ENCODE measurements at regions not wholly inside any gene's neighbourhood (a gene's known extent, or its start where the extent isn't known, plus 50 kb on each side); places are given as distances from the start of the nearest gene placed in this dataset.
A peak's percentile ranks its signal among the peaks of the same experiment; 100 is the strongest.
"Not testable (repeated sequence)": the region's sequence is repeated elsewhere in the genome, so short reads cannot be mapped to it uniquely, and the experiment has no call there.

- POLR2A ChIA-PET: no interaction called here
- DNase-seq: no peak
- Histone ChIP-seq H3K4me1 (ENCODE audit: control extremely low read depth in 1 of 4, control insufficient read depth in 4 of 4, insufficient read depth in 4 of 4, low read length in 3 of 4) (no peaks in the 10 kb centered on the region), H3K27ac (ENCODE audit: insufficient read depth in 1 of 2, low read depth in 1 of 2, low read length in 2 of 2, poor library complexity in 1 of 2, severe bottlenecking in 2 of 2) (no peak overlapping the region), H3K4me3 (ENCODE audit: control insufficient read depth in 1 of 7, extremely low read depth in 1 of 7, insufficient read depth in 4 of 7, low read depth in 2 of 7, low read length in 6 of 7) (no peak overlapping the region), H3K27me3 (replicated peaks in 2 of 5; ENCODE audit: control insufficient read depth in 4 of 5, insufficient read depth in 5 of 5, low read length in 4 of 5) (no peaks in the 10 kb centered on the region), H3K9me3 (ENCODE audit: control extremely low read depth in 1 of 5, control insufficient read depth in 4 of 5, insufficient read depth in 2 of 5, low read depth in 1 of 5, low read length in 4 of 5) (peaks cover 0 to 3% (median 0%) of the 10 kb centered on the region in 5 experiments), H3K36me3 (ENCODE audit: control insufficient read depth in 4 of 4, insufficient read depth in 4 of 4, low read length in 3 of 4) (no peaks in the 10 kb centered on the region)
- CTCF ChIA-PET: no interaction called here
- 99% methylated on average over 7 of the region's 8 CpGs for WGBS (ENCODE audit: insufficient coverage)
Measured at GRCh38 chrX:80929251-80929650, 119.6 kb upstream of the BRWD3 start.

GRCh38 chrX:80917919-80918318, 108.2 kb upstream of the BRWD3 start:
- H3K4me1 ChIP-seq (ENCODE audit: control extremely low read depth in 1 of 4, control insufficient read depth in 4 of 4, insufficient read depth in 4 of 4, low read length in 3 of 4): no peaks in the 10 kb centered on the region
- no peak for DNase-seq
- no CpG with 5 or more reads among the region's 1 CpG for WGBS (ENCODE audit: insufficient coverage)
- H3K27me3 ChIP-seq (replicated peaks in 2 of 5; ENCODE audit: control insufficient read depth in 4 of 5, insufficient read depth in 5 of 5, low read length in 4 of 5): no peaks in the 10 kb centered on the region
- peaks cover 0 to 6% (median 0%) of the 10 kb centered on the region in 5 experiments for H3K9me3 ChIP-seq (ENCODE audit: control extremely low read depth in 1 of 5, control insufficient read depth in 4 of 5, insufficient read depth in 2 of 5, low read depth in 1 of 5, low read length in 4 of 5)
- CTCF ChIA-PET: no interaction called here
- POLR2A ChIA-PET: no interaction called here
- no peaks in the 10 kb centered on the region for H3K36me3 ChIP-seq (ENCODE audit: control insufficient read depth in 4 of 4, insufficient read depth in 4 of 4, low read length in 3 of 4)
- no peak overlapping the region for H3K4me3 ChIP-seq (ENCODE audit: control insufficient read depth in 1 of 7, extremely low read depth in 1 of 7, insufficient read depth in 4 of 7, low read depth in 2 of 7, low read length in 6 of 7)
- H3K27ac ChIP-seq (ENCODE audit: insufficient read depth in 1 of 2, low read depth in 1 of 2, low read length in 2 of 2, poor library complexity in 1 of 2, severe bottlenecking in 2 of 2): no peak overlapping the region

GRCh38 chrX:80912351-80912750, 102.7 kb upstream of the BRWD3 start:
- CTCF ChIA-PET: not testable (repeated sequence)
- WGBS (ENCODE audit: insufficient coverage): no CpG with 5 or more reads among the region's 2 CpGs

GRCh38 chrX:80879916-80880315, 70.2 kb upstream of the BRWD3 start:
- Histone ChIP-seq H3K9me3 (ENCODE audit: control extremely low read depth in 1 of 5, control insufficient read depth in 4 of 5, insufficient read depth in 2 of 5, low read depth in 1 of 5, low read length in 4 of 5) (no peaks in the 10 kb centered on the region), H3K36me3 (ENCODE audit: control insufficient read depth in 4 of 4, insufficient read depth in 4 of 4, low read length in 3 of 4) (no peaks in the 10 kb centered on the region), H3K27ac (ENCODE audit: insufficient read depth in 1 of 2, low read depth in 1 of 2, low read length in 2 of 2, poor library complexity in 1 of 2, severe bottlenecking in 2 of 2) (no peak overlapping the region), H3K4me3 (ENCODE audit: control insufficient read depth in 1 of 7, extremely low read depth in 1 of 7, insufficient read depth in 4 of 7, low read depth in 2 of 7, low read length in 6 of 7) (no peak overlapping the region), H3K4me1 (ENCODE audit: control extremely low read depth in 1 of 4, control insufficient read depth in 4 of 4, insufficient read depth in 4 of 4, low read length in 3 of 4) (no peaks in the 10 kb centered on the region), H3K27me3 (replicated peaks in 2 of 5; ENCODE audit: control insufficient read depth in 4 of 5, insufficient read depth in 5 of 5, low read length in 4 of 5) (no peaks in the 10 kb centered on the region)
- DNase-seq: no peak
- POLR2A ChIA-PET: no interaction called here
- CTCF ChIA-PET: no interaction called here
- 63% methylated on average over 1 of the region's 1 CpG for WGBS (ENCODE audit: insufficient coverage)

More at GRCh38 chrX:80912351-80912750, 102.7 kb upstream of the BRWD3 start:
- H3K27ac ChIP-seq (ENCODE audit: insufficient read depth in 1 of 2, low read depth in 1 of 2, low read length in 2 of 2, poor library complexity in 1 of 2, severe bottlenecking in 2 of 2); H3K36me3 ChIP-seq (ENCODE audit: control insufficient read depth in 4 of 4, insufficient read depth in 4 of 4, low read length in 3 of 4); POLR2A ChIA-PET; H3K4me3 ChIP-seq (ENCODE audit: control insufficient read depth in 1 of 7, extremely low read depth in 1 of 7, insufficient read depth in 4 of 7, low read depth in 2 of 7, low read length in 6 of 7); H3K4me1 ChIP-seq (ENCODE audit: control extremely low read depth in 1 of 4, control insufficient read depth in 4 of 4, insufficient read depth in 4 of 4, low read length in 3 of 4); H3K9me3 ChIP-seq (ENCODE audit: control extremely low read depth in 1 of 5, control insufficient read depth in 4 of 5, insufficient read depth in 2 of 5, low read depth in 1 of 5, low read length in 4 of 5); H3K27me3 ChIP-seq (replicated peaks in 2 of 5; ENCODE audit: control insufficient read depth in 4 of 5, insufficient read depth in 5 of 5, low read length in 4 of 5); DNase-seq: not testable (repeated sequence)

GRCh38 chrX:80879143-80879542, 69.5 kb upstream of the BRWD3 start:
- Histone ChIP-seq H3K27me3 (replicated peaks in 2 of 5; ENCODE audit: control insufficient read depth in 4 of 5, insufficient read depth in 5 of 5, low read length in 4 of 5) (no peaks in the 10 kb centered on the region), H3K4me1 (ENCODE audit: control extremely low read depth in 1 of 4, control insufficient read depth in 4 of 4, insufficient read depth in 4 of 4, low read length in 3 of 4) (no peaks in the 10 kb centered on the region), H3K4me3 (ENCODE audit: control insufficient read depth in 1 of 7, extremely low read depth in 1 of 7, insufficient read depth in 4 of 7, low read depth in 2 of 7, low read length in 6 of 7) (no peak overlapping the region), H3K27ac (ENCODE audit: insufficient read depth in 1 of 2, low read depth in 1 of 2, low read length in 2 of 2, poor library complexity in 1 of 2, severe bottlenecking in 2 of 2) (no peak overlapping the region), H3K36me3 (ENCODE audit: control insufficient read depth in 4 of 4, insufficient read depth in 4 of 4, low read length in 3 of 4) (no peaks in the 10 kb centered on the region), H3K9me3 (ENCODE audit: control extremely low read depth in 1 of 5, control insufficient read depth in 4 of 5, insufficient read depth in 2 of 5, low read depth in 1 of 5, low read length in 4 of 5) (no peaks in the 10 kb centered on the region)
- DNase-seq: peak in 2 of 3 donors; percentile 15 to 23
- CTCF ChIA-PET: no interaction called here
- no CpG with 5 or more reads among the region's 1 CpG for WGBS (ENCODE audit: insufficient coverage)
- POLR2A ChIA-PET: no interaction called here

GRCh38 chrX:80876877-80877276, 67.2 kb upstream of the BRWD3 start:
- Histone ChIP-seq H3K9me3 (ENCODE audit: control extremely low read depth in 1 of 5, control insufficient read depth in 4 of 5, insufficient read depth in 2 of 5, low read depth in 1 of 5, low read length in 4 of 5) (no peaks in the 10 kb centered on the region), H3K27me3 (replicated peaks in 2 of 5; ENCODE audit: control insufficient read depth in 4 of 5, insufficient read depth in 5 of 5, low read length in 4 of 5) (no peaks in the 10 kb centered on the region), H3K36me3 (ENCODE audit: control insufficient read depth in 4 of 4, insufficient read depth in 4 of 4, low read length in 3 of 4) (no peaks in the 10 kb centered on the region), H3K27ac (ENCODE audit: insufficient read depth in 1 of 2, low read depth in 1 of 2, low read length in 2 of 2, poor library complexity in 1 of 2, severe bottlenecking in 2 of 2) (no peak overlapping the region), H3K4me3 (ENCODE audit: control insufficient read depth in 1 of 7, extremely low read depth in 1 of 7, insufficient read depth in 4 of 7, low read depth in 2 of 7, low read length in 6 of 7) (no peak overlapping the region), H3K4me1 (ENCODE audit: control extremely low read depth in 1 of 4, control insufficient read depth in 4 of 4, insufficient read depth in 4 of 4, low read length in 3 of 4) (no peaks in the 10 kb centered on the region)
- POLR2A ChIA-PET: no interaction called here
- DNase-seq: peak; percentile 29 to 60 (median 52)
- CTCF ChIA-PET: no interaction called here

Data from common myeloid progenitor, CD34-positive (primary cell).